ENCODE measurements at regions not wholly inside any gene's neighbourhood (a gene's known extent, or its start where the extent isn't known, plus 50 kb on each side); places are given as distances from the start of the nearest gene placed in this dataset.

DNA sequence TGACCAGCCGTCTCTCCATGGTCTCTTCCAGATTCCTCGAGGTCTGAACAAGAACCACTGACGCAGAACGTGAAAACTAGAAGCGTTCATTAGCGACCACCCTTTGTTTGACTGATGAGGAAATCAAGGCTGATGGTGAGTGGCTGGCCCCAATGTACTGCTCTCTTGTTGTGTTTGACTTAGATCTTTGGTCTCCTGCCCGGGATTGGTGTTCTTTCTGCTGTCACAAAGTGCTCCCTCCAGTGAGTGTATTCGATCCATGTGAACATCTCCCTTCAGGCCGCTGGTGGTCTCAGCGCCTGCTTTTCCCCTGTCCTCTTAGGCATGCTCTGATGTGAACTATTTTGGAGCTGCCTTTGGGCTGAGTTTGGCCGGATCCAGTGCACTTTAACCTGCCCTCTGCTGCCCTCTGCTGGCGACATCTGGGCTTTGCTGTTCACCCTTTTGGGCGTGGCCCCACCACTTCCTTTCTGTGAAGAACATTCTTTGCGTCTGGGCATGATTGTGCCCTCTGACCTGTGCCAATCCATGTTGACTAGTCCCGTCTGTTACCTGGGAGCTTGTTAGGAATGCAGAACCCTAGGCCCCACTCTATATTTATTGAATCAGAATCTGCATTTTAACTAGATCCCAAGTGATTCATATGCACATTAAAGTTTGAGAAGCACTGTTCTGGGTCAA lies 279.1 kb downstream of the TTC6 start:
- TF ChIP-seq, protein P1, sequence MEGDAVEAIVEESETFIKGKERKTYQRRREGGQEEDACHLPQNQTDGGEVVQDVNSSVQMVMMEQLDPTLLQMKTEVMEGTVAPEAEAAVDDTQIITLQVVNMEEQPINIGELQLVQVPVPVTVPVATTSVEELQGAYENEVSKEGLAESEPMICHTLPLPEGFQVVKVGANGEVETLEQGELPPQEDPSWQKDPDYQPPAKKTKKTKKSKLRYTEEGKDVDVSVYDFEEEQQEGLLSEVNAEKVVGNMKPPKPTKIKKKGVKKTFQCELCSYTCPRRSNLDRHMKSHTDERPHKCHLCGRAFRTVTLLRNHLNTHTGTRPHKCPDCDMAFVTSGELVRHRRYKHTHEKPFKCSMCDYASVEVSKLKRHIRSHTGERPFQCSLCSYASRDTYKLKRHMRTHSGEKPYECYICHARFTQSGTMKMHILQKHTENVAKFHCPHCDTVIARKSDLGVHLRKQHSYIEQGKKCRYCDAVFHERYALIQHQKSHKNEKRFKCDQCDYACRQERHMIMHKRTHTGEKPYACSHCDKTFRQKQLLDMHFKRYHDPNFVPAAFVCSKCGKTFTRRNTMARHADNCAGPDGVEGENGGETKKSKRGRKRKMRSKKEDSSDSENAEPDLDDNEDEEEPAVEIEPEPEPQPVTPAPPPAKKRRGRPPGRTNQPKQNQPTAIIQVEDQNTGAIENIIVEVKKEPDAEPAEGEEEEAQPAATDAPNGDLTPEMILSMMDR (IDR thresholded peaks at IDR 0.05; ENCODE audit: insufficient read depth, low read depth, low read length) = peak; percentile 90
- TF ChIP-seq EZH2 (IDR thresholded peaks at IDR 0.05; ENCODE audit: insufficient read depth, low read length) = no peak

All from astrocyte (in vitro differentiated cells and primary cell).